ENCODE measurements at regions not wholly inside any gene's neighbourhood (a gene's known extent, or its start where the extent isn't known, plus 50 kb on each side); places are given as distances from the start of the nearest gene placed in this dataset.

- H3K27me3 ChIP-seq (ENCODE audit: insufficient read depth, low read depth, severe bottlenecking), result no peaks in the 10 kb centered on the region
- DNase-seq, result no peak
- H3K36me3 ChIP-seq, result no peaks in the 10 kb centered on the region
- H3K9me3 ChIP-seq (ENCODE audit: severe bottlenecking), result no peaks in the 10 kb centered on the region
- no peak overlapping the region for H3K27ac ChIP-seq
- no peak for TF ChIP-seq CTCF (IDR thresholded peaks at IDR 0.05; ENCODE audit: low read depth, low read length)
- no peak overlapping the region for H3K4me3 ChIP-seq (ENCODE audit: low read depth, low read length)
Observed at GRCh38 chr6:112988748-112989147, 641.6 kb downstream of the RFPL4B start.

GRCh38 chr6:112990971-112991370 lies 643.8 kb downstream of the RFPL4B start:
- H3K27me3 ChIP-seq (ENCODE audit: insufficient read depth, low read depth, severe bottlenecking), result no peaks in the 10 kb centered on the region
- TF ChIP-seq CTCF (IDR thresholded peaks at IDR 0.05; ENCODE audit: low read depth, low read length), result no peak
- H3K9me3 ChIP-seq (ENCODE audit: severe bottlenecking), result no peaks in the 10 kb centered on the region
- H3K4me3 ChIP-seq (ENCODE audit: low read depth, low read length), result no peak overlapping the region
- H3K36me3 ChIP-seq, result no peaks in the 10 kb centered on the region
- H3K27ac ChIP-seq, result no peak overlapping the region
- no peak for DNase-seq

- H3K36me3 ChIP-seq, result no peaks in the 10 kb centered on the region
- no peak for TF ChIP-seq CTCF (IDR thresholded peaks at IDR 0.05; ENCODE audit: low read depth, low read length)
- H3K27ac ChIP-seq, result no peak overlapping the region
- DNase-seq, result no peak
- H3K9me3 ChIP-seq (ENCODE audit: severe bottlenecking), result no peaks in the 10 kb centered on the region
- H3K4me3 ChIP-seq (ENCODE audit: low read depth, low read length), result no peak overlapping the region
- no peaks in the 10 kb centered on the region for H3K27me3 ChIP-seq (ENCODE audit: insufficient read depth, low read depth, severe bottlenecking)
Observed at GRCh38 chr6:112991912-112992311, 644.8 kb downstream of the RFPL4B start.

- no peak overlapping the region for H3K4me3 ChIP-seq (ENCODE audit: low read depth, low read length)
- H3K36me3 ChIP-seq, result no peaks in the 10 kb centered on the region
- H3K27me3 ChIP-seq (ENCODE audit: insufficient read depth, low read depth, severe bottlenecking), result no peaks in the 10 kb centered on the region
- H3K27ac ChIP-seq, result no peak overlapping the region
- no peaks in the 10 kb centered on the region for H3K9me3 ChIP-seq (ENCODE audit: severe bottlenecking)
- no peak for TF ChIP-seq CTCF (IDR thresholded peaks at IDR 0.05; ENCODE audit: low read depth, low read length)
- DNase-seq, result no peak
Observed at GRCh38 chr6:112997421-112998085, 650.4 kb downstream of the RFPL4B start.

- no peaks in the 10 kb centered on the region for H3K9me3 ChIP-seq (ENCODE audit: severe bottlenecking)
- no peak for TF ChIP-seq CTCF (IDR thresholded peaks at IDR 0.05; ENCODE audit: low read depth, low read length)
- H3K36me3 ChIP-seq, result no peaks in the 10 kb centered on the region
- H3K4me3 ChIP-seq (ENCODE audit: low read depth, low read length), result no peak overlapping the region
- no peak for DNase-seq
- no peak overlapping the region for H3K27ac ChIP-seq
- no peaks in the 10 kb centered on the region for H3K27me3 ChIP-seq (ENCODE audit: insufficient read depth, low read depth, severe bottlenecking)
Observed at GRCh38 chr6:113004054-113004453, 656.9 kb downstream of the RFPL4B start.

All from WERI-Rb-1 (cell line).